Activated T-cell treated with anti-CD3 and anti-CD28 coated beads for 24 hours (primary cell): ENCODE measurements at regions not wholly inside any gene's neighbourhood (a gene's known extent, or its start where the extent isn't known, plus 50 kb on each side); places are given as distances from the start of the nearest gene placed in this dataset.
A peak's percentile ranks its signal among the peaks of the same experiment; 100 is the strongest.

ENCODE experiments used
- DNase-seq: peaks from one replicate; pipeline ENCODE4 v3.0.0-alpha.2; 2020; ENCODE audit warnings: low read depth

DNA sequence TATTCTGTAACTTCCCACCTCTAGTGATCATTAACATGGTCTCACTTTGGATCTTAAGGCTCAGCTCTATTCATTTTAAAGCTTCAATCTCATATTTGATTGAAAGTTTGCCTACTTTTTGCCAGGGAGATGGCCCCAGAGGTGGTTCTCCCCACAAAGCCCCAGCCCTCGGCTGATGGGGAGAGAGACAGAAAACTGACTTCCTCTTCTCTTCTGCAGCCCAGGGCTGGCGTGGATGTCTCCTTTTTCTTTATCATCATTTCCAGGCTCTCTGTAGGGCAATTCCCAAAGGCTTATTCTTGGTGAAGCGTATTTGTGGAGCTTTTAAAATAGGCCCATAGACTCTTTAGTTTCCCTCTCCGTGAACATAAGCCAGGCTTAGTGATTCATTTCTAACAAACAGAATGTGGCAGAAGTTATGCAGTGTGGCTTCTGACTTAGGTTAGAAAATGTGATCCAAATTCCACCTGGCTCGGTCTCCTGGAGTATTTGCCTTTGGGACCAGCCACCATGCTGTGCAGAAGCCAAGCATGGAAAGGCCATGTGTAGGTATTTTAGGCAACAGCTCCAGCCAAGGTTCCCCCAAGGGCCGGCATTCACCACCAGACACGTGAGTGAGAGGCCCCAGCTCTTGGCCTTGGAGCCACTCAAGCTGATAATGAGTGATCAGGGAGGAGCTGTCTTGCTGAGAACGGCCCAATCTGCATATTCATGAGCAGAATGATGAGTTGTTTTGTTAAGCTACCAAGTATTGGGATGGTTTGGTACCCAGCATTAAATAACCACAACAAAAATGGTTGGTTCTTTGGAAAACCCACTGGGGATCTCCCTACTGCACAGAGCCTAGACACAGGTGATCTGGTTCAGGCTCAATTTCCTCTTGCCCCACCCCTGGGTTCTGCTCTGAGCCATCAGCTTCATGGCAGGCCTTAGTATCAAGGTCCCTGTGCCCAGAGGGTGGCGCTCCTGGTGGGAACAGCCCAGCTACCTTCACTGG lies 353.2 kb upstream of the PROK2 start:
- DNase-seq, result peak; percentile 35

DNA sequence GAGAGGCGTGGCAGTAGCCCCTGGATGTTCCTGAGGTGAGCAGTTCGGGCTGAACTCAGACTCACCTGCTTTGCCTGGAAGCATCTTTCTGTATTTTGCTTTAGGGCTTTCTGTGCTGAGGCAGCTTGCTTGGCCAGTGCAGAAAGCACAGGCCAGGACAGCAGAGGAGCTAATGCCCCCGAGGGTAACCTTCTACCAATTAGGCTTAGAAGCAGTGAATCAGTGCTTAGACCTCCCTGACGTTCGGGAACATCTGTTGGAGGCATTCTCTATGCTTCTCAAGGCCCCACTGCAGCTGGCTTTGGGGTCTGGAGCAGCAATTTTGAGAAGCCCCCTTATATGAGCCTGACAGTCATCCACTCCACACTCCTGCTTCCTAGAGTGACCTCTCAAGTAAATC lies 350.7 kb upstream of the PROK2 start:
- DNase-seq, result no peak

DNA sequence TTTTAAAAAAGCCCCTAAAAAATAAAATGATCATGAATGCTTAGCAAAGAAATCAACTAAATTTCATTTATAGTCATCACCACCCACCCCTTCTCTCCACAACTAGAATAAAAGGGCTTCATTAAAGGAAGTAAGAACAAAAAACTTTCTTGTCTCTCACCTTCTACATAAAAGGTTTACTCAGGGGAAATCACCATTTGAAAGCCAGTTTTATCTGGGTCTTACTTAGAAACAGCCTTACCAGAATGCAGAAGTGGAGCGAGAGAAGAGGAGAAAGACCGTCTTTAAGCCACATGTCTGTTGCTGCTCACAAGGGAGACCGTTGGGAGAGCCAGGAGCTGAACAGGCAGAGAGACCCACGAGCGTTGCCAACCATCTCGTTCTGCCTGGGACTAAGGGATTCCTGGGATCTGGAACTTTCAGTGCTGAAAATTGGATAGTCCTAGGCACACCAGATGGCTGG lies 350.1 kb upstream of the PROK2 start:
- DNase-seq, result no peak

DNA sequence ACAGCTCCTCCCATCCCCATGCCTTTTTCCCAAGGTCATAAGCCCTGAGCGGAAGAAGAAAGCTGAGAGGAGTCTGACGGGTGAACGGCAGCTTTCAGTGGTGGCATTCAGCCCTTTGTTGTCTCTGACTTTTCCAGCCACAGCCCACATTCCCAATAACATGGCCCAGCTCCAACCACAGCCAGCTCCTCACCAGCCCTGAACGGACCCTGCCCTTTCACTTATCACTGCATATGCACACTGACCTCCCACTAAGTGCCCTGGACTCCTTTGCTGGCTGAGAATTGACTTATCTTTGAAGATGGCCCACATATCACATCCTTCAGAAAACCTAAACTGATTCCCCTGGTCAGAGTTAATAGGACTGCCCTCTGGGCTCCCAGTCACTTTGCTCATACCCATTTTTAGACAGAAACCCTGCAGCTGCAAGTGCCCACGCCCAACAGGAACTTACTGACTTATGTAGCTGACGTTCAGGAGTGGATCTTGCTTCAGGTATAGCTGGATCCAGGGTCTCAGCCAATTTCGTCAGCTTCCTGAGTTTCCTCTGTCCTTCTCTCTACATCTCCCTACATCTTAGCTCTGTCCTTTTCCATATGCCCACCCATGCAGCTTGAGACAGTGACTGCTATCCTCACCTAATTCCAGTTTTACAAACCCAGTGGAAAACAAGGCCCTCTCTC lies 348.5 kb upstream of the PROK2 start:
- no peak for DNase-seq

GRCh38 chr3:72131899-72132298 lies 347.0 kb upstream of the PROK2 start:
- DNase-seq, result no peak

DNA sequence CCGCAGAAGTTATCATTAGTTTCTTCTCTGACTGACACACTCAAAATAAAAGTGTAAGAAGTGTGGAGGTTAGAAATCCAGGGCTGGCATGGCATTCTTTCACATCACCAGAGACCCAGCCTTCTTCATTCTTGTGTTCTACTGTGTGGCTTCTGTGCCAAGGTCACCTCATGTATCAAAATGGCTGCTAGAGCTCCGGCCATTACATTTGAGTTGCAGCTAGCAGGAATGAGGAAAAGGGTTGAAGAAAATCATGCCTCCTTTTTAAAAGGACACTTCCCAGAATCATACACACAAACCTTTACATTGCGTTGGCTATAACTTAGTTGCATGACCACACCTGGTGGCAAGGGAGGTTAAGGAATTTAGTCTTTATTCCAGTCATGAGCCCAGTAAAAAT lies 345.6 kb upstream of the PROK2 start:
- no peak for DNase-seq

DNA sequence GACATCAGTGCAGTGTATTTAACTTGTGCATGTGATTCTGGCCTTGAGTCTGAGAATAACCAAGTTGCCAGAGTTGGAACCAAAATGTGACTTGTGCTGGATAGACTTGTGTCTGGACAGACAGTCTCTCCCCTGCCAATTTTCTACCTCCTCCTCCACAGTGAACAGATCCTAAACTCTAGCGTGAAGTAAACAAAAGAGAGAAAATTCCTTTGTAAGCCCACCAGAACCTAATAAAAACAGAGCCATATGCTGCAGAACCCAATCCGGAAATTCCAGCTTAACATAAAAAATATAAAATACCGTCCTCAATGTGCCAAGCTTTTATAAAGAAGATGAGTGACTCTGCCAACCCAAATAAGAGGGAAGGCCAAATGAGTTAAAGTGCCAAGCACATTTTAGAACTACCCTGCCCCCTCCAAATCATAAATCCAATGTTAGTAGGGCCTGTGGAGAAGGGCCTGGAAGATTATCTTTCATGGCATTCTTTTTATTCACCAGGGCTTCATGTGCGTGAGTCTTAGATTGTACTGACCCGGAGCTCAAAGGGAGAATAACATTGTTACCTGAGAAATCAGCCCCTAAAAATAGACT lies 344.6 kb upstream of the PROK2 start:
- DNase-seq, result no peak

- DNase-seq, result no peak
Measured at GRCh38 chr3:72128921-72129320, 344.0 kb upstream of the PROK2 start.

DNA sequence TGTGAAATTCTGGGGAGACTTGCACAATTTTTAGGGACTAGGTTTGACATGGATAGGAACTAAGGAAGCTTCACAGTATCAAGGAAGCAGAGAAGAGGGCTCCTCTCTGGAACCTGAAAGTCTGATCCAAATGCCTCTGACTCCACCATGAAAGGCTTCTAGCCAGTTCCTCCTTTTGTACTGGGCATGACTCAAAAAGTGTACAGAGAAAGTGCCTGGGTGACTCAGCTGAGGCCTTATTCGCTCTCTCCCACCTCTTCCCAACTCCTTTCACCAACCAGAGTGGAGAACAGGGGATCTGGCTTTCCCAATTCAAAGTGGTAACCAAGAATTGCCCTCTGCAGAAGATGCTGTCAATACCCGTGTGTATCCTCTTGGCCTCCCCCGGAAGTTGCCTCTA lies 342.9 kb upstream of the PROK2 start:
- no peak for DNase-seq

DNA sequence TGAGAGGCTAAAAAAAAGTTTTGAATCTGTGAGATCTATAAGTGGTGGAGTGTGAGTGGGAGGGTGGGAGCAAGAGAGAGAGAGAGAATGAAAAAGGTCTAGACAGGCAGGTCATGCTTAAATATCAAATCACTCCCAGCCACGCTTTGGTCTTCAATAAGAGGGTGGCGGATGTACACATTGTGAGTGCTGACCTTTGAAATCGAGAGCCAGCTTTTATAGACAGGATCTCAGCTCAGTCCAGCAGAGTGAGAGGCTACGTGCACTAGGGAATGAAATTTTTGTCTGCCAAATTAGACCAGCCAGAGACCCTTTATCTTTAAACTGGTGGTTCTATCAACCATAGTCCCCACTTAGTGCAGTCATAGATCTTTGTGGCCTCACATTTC lies 342.3 kb upstream of the PROK2 start:
- no peak for DNase-seq

DNA sequence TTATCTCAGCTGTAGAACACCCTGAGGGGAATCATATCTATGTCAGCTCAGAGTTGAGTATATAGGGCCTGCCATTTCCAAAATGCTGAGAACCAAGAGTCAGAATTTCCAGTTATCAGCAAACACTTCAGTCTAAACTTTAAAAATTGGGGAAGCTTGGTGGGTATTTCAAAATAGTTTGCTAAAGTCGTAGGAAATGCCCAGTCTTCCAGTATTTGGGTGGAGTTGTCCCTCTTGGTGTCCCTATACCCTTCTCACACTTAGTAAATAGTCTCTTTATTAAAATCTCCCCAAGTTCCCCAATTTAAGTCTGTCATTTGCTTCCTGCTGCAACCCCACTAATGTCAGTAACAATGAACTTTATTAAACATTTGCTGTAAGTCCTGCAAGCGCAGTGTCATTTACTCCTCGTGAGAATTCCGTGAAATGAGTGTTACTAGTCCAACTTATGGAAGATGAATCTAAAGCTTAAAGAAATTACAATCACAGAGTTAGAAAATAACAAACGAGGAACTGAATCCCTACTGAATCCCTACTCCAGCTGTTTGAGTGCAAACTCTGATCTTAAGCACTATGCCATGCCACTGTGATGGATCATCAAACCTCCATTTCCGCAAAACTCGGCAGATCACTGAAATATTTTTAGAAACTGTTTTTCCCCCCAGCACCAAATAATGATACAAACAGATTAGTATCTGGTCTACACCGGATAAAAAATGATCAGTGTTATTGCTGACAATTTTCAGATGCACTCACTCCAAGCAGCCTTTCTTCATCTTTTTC lies 341.7 kb upstream of the PROK2 start:
- no peak for DNase-seq

GRCh38 chr3:72123908-72124441 lies 339.0 kb upstream of the PROK2 start:
- DNase-seq, result no peak

- no peak for DNase-seq
Measured at GRCh38 chr3:72120806-72121778, 336.1 kb upstream of the PROK2 start.

- DNase-seq, result no peak
Measured at GRCh38 chr3:72120039-72120438, 335.1 kb upstream of the PROK2 start.

GRCh38 chr3:72118628-72119027 lies 333.7 kb upstream of the PROK2 start:
- DNase-seq, result no peak

DNA sequence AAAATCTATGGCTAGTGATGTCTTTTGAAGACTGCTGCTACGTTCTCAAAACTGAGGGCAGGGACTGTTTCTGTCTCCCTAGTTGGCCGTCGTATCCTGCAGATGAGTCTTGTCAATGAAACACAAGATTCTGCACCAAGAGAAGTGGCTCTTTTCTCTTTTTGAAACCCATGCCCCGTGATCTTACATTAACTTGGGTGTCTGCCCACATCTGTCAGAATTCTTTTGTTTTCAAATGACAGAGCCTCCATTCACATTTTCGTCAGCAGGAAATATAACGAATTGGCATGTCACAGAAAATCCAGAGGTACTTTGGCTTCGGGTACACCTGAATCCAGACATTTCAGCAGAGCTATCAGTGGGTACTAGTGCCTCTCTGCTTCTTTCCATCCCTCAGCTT lies 331.3 kb upstream of the PROK2 start:
- DNase-seq, result no peak

GRCh38 chr3:72115307-72115706 lies 330.4 kb upstream of the PROK2 start:
- no peak for DNase-seq

DNA sequence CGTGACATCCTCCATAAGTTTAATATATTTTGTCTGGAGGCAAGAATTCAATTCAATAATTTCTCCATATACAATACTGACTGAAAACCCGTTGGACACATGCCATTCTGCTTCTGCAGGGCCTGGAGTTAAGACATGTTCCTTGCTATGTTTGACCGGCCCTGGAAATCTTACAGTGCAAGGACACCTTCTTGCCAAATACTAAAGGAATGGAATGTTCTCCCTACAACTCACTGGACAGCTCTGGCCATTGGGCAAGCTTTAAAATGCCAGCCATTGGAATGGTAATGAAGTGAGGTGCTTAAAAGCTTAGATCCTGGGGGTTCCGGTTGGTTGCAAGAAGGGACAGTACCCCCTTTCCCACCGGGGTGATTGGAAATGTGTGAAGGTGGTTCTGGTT lies 329.8 kb upstream of the PROK2 start:
- DNase-seq, result no peak

DNA sequence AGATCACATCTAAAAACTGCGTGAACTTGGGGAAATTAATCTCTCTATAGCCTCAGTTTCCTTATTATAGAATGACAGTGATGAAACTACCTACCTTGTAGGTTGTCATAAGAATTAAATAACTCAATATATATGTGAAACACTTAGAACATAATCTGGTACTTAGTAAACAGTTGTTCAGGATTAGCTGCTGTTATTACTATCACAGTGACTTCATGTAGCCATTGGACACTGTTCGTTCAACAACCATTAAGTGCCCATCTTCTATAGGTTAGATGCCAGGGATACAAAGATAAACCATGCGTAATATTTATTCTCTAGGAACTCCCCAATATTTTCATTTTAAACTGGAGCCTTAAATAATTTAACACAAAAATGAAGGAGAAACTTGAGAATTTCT lies 329.0 kb upstream of the PROK2 start:
- DNase-seq, result no peak

DNA sequence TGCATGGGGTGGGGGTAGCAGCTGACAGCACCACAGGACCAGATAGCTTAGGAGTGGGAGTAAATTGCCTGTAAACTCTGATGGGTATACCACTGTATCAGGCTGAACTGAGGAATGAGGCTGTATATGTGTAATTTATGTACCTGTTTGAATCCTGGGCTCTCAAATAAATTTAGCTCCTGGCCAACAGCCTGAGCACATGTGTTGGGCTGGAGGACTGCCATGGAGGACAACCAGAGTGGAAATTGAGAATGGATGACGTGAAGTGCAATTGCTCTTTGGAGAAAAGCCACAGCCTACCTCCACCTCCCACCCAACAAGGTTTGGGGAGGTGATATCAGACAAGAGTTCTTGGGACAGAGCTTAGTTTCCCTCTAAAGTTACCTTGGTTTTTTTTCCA lies 328.6 kb upstream of the PROK2 start:
- DNase-seq, result no peak

DNA sequence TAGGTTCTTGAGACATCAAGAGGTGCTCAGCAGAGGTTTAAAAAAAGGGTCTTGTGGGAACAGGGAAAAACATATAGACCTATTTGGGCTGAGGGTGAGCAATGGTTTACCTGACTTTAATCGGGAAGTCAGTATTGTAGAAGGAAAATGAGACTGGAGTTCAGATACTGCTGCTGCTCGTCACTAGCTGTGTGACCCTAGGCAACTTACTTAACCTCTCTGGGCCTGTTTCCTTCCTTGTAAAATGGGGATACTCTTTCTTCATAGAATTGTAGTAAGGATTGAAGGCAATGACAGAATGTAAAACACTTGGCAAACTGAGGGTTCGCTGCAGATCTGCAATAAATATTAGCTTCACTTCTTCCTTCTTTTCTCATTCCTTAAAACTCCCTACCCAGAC lies 327.5 kb upstream of the PROK2 start:
- no peak for DNase-seq
